Cardiac muscle cell (in vitro differentiated cells and primary cell): ENCODE measurements at regions not wholly inside any gene's neighbourhood (a gene's known extent, or its start where the extent isn't known, plus 50 kb on each side); places are given as distances from the start of the nearest gene placed in this dataset.

Experiments
- DNase-seq, 2 donors: peaks; one replicate each; pipeline versions ENCODE4 v3.0.0 to v3.0.0-alpha.2; 2010 to 2017; ENCODE audit warnings: low read depth in 1 of 2, low spot score in 1 of 2
- H3K27ac ChIP-seq: fragments of 200-600 bp; sonication (generic); 2 replicates; pipeline ENCODE4 v1.5.1; 2016
- H3K27me3 ChIP-seq: fragments of 200-600 bp; sonication (generic); 2 replicates; pipeline ENCODE4 v1.6.0; 2016; ENCODE audit warnings: control low read depth
- H3K36me3 ChIP-seq: fragments of 200-600 bp; sonication (generic); 2 replicates; pipeline ENCODE4 v1.5.1; 2016; ENCODE audit warnings: control low read depth
- H3K4me1 ChIP-seq: fragments of 200-600 bp; sonication (generic); 2 replicates; pipeline ENCODE4 v1.8.1; 2017; ENCODE audit warnings: low read depth, mild to moderate bottlenecking, mixed run types
- H3K4me3 ChIP-seq: fragments of 200-600 bp; sonication (generic); 2 replicates; pipeline ENCODE4 v1.5.1; 2016; ENCODE audit warnings: mild to moderate bottlenecking
- H3K9me3 ChIP-seq: fragments of 200-600 bp; sonication (generic); 2 replicates; pipeline ENCODE4 v1.5.1; 2017; ENCODE audit warnings: low read depth, mild to moderate bottlenecking, control low read depth
- CTCF ChIP-seq: IDR thresholded peaks from 2 replicates; pipeline ENCODE4 v1.5.1; 2012; ENCODE audit warnings: low read depth, mild to moderate bottlenecking, low read length

- DNase-seq = no peak
- TF ChIP-seq CTCF = no peak
- H3K27me3 ChIP-seq = no peaks in the 10 kb centered on the region
- no peak overlapping the region for H3K4me3 ChIP-seq
- no peak overlapping the region for H3K27ac ChIP-seq
- H3K4me1 ChIP-seq = no peaks in the 10 kb centered on the region
- no peaks in the 10 kb centered on the region for H3K36me3 ChIP-seq
- H3K9me3 ChIP-seq = no peaks in the 10 kb centered on the region
Measured at GRCh38 chr9:126056312-126057021, 270.2 kb upstream of the MVB12B start.

DNA sequence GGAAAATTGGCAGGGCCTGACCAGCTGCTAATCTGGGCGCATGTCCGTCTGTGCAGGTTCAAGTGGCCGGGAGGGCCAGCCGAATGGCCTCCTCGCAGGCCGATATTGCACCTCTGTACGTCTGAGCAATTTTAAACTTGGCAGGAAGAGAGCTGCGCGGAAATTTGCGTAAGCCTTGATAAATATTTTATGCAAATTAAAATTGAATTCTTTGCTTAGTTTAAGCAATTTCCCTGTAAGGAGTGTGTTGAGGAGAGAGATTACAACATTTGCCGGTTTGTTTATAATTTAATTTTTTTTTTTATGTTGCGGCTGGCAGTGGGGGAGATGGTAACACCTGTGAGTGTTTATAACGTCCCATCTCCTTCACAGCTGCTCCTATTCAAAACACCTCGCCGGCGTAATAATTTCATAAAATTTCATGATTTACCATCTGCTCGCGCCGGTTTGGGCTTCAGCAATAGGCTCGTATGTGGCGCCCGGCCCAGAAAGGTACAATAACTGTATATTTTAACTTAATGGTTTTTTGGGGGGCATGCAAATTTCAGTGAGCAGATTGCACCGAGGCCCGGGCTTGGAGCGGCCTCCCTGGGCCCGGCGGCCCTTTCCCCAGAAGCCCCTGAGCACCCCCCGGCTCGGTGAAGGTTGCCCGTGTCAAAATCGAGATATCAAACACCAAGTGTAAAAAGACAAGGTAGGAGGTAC lies 269.4 kb upstream of the MVB12B start:
- Histone ChIP-seq H3K4me1 (no peaks in the 10 kb centered on the region), H3K4me3 (no peak overlapping the region), H3K9me3 (no peaks in the 10 kb centered on the region), H3K36me3 (no peaks in the 10 kb centered on the region), H3K27ac (no peak overlapping the region), H3K27me3 (no peaks in the 10 kb centered on the region)
- DNase-seq = no peak
- TF ChIP-seq CTCF = no peak

- Histone ChIP-seq H3K36me3 (no peaks in the 10 kb centered on the region), H3K27ac (no peak overlapping the region), H3K4me3 (no peak overlapping the region), H3K9me3 (no peaks in the 10 kb centered on the region), H3K27me3 (no peaks in the 10 kb centered on the region), H3K4me1 (no peaks in the 10 kb centered on the region)
- no peak for DNase-seq
- no peak for TF ChIP-seq CTCF
Measured at GRCh38 chr9:126058011-126058531, 268.6 kb upstream of the MVB12B start.

DNA sequence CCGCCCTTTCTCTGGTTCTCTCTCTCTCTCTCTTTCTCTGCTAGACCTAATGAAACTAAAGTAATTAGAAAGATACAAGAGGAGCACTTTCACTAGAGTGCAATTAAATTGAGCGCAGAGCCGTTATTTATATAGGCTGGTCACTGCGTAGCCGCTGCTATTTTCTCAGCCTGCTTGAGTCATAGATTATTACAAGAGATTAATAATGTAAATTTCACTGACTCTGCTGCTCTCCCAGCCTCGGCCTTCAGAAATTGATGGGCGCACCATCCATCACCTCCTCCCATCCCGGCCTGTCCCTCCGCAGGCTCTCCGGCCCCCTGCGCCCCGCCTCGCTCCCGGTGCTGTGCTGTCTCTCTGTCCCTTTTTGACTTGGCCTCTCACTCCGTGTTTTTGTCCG lies 268.0 kb upstream of the MVB12B start:
- no peak overlapping the region for H3K27ac ChIP-seq

GRCh38 chr9:126061575-126061974 lies 265.1 kb upstream of the MVB12B start:
- H3K4me3 ChIP-seq = no peak overlapping the region
- no peak for TF ChIP-seq CTCF
- no peaks in the 10 kb centered on the region for H3K36me3 ChIP-seq
- no peak for DNase-seq
- no peak overlapping the region for H3K27ac ChIP-seq
- H3K27me3 ChIP-seq = no peaks in the 10 kb centered on the region
- H3K4me1 ChIP-seq = no peaks in the 10 kb centered on the region
- H3K9me3 ChIP-seq = no peaks in the 10 kb centered on the region

More for the DNA sequence above, 268.0 kb upstream of the MVB12B start:
- no peak for DNase-seq
- no peak for TF ChIP-seq CTCF
- no peak overlapping the region for H3K4me3 ChIP-seq
- H3K27me3 ChIP-seq = no peaks in the 10 kb centered on the region
- H3K36me3 ChIP-seq = no peaks in the 10 kb centered on the region
- no peaks in the 10 kb centered on the region for H3K4me1 ChIP-seq
- no peaks in the 10 kb centered on the region for H3K9me3 ChIP-seq
